EH (cell line): ENCODE measurements at regions not wholly inside any gene's neighbourhood (a gene's known extent, or its start where the extent isn't known, plus 50 kb on each side); places are given as distances from the start of the nearest gene placed in this dataset.

ENCODE experiments used
- DNase-seq: peaks from one replicate; pipeline ENCODE4 v3.0.0-alpha.2; 2015; ENCODE audit warnings: low read depth

GRCh38 chr2:117645458-117645857 is 169.0 kb upstream of the DDX18 start:
- no peak for DNase-seq

GRCh38 chr2:117646099-117646498 is 168.4 kb upstream of the DDX18 start:
- no peak for DNase-seq

GRCh38 chr2:117646872-117647271 is 167.6 kb upstream of the DDX18 start:
- DNase-seq = no peak

- DNase-seq = no peak
These were observed 157.9 kb upstream of the DDX18 start for GRCh38 chr2:117656546-117656945.

- DNase-seq = no peak
These were observed 152.9 kb upstream of the DDX18 start for GRCh38 chr2:117661619-117662018.

- DNase-seq = no peak
These were observed 140.3 kb upstream of the DDX18 start for GRCh38 chr2:117674172-117674571.

GRCh38 chr2:117679952-117680351 is 134.5 kb upstream of the DDX18 start:
- DNase-seq = no peak

GRCh38 chr2:117684919-117685318 is 129.6 kb upstream of the DDX18 start:
- no peak for DNase-seq

GRCh38 chr2:117686699-117687098 is 127.8 kb upstream of the DDX18 start:
- DNase-seq = no peak

- no peak for DNase-seq
These were observed 122.9 kb upstream of the DDX18 start for GRCh38 chr2:117691595-117691994.

- DNase-seq = no peak
These were observed 122.3 kb upstream of the DDX18 start for GRCh38 chr2:117692001-117692763.

GRCh38 chr2:117693154-117693553 is 121.3 kb upstream of the DDX18 start:
- no peak for DNase-seq

- DNase-seq = no peak
These were observed 120.8 kb upstream of the DDX18 start for GRCh38 chr2:117693651-117694050.

GRCh38 chr2:117698287-117698686 is 116.2 kb upstream of the DDX18 start:
- DNase-seq = no peak

GRCh38 chr2:117698819-117699218 is 115.7 kb upstream of the DDX18 start:
- DNase-seq = no peak

GRCh38 chr2:117700471-117700870 is 114.0 kb upstream of the DDX18 start:
- DNase-seq = no peak

GRCh38 chr2:117701365-117701764 is 113.1 kb upstream of the DDX18 start:
- DNase-seq = no peak

GRCh38 chr2:117702098-117702497 is 112.4 kb upstream of the DDX18 start:
- DNase-seq = no peak

GRCh38 chr2:117703858-117704257 is 110.6 kb upstream of the DDX18 start:
- no peak for DNase-seq

- no peak for DNase-seq
These were observed 109.7 kb upstream of the DDX18 start for GRCh38 chr2:117704818-117705217.

- DNase-seq = no peak
These were observed 106.6 kb upstream of the DDX18 start for GRCh38 chr2:117707874-117708273.

GRCh38 chr2:117712684-117713083 is 101.8 kb upstream of the DDX18 start:
- DNase-seq = no peak

GRCh38 chr2:117714110-117714509 is 100.4 kb upstream of the DDX18 start:
- no peak for DNase-seq

GRCh38 chr2:117714745-117715417 is 99.6 kb upstream of the DDX18 start:
- no peak for DNase-seq
